OCI-M1 (cell line): ENCODE measurements at regions not wholly inside any gene's neighbourhood (a gene's known extent, or its start where the extent isn't known, plus 50 kb on each side); places are given as distances from the start of the nearest gene placed in this dataset.
"Not testable (repeated sequence)": the region's sequence is repeated elsewhere in the genome, so short reads cannot be mapped to it uniquely, and the experiment has no call there.

Source experiments
- DNase-seq: peaks from one replicate; lab custom pipeline; 2025; lab: John Stamatoyannopoulos, UW

DNA sequence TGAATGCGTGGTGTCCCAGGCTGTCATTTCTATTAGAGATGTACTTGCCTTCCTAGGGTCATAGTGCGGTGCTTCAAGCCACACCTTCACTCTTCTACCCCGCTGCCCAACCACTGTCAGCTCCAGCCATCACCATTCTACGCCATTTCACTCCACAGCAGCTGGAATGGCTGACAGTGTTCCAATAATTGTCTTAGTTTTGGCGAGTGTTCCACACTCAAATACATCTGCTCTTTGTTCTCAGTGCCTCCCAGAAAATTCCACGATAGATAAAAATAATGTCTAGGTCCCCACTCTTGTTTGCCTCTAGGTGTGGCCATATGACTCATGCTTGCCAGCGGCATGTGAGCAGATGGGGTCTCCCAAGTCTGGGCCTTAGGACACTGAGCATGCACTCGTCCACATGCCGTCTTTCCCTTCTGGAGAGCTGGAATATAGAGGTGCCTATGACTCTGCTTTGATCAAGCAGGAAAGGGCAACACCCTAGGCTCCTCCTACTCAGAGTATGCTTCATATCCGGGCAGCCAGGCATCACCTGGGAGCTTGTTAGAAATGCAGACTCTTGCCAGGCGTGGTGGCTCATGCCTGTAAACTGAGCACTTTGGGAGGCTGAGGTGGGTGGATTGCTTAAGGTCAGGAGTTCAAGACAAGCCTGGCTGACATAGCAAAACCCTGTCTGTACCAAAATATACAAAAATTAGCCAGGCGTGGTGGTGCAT is 163.0 kb downstream of the BRMS1L start:
- DNase-seq: no peak

DNA sequence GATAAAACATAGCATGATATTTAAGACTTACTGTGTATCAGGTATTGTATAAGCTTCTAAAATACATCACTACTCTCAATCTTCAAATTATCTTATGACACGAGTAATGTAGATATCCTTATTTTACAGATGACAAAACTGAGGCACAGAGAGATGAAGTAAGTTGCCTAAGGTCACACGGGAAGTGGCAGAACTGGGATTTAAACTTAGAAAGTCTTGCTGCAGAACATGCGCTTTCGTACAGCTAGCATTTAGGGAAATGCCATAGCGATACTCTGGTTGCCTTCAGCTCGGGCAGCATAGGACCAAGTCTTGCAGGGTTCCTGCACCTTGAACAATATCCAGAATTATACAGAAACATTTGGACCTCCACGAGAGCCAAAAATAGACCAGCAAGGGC is 162.4 kb downstream of the BRMS1L start:
- no peak for DNase-seq

- DNase-seq: no peak
Observed at GRCh38 chr14:35987731-35988130, 161.6 kb downstream of the BRMS1L start.

- peak; percentile 27 for DNase-seq
Observed at GRCh38 chr14:35986219-35986573, 160.1 kb downstream of the BRMS1L start.

DNA sequence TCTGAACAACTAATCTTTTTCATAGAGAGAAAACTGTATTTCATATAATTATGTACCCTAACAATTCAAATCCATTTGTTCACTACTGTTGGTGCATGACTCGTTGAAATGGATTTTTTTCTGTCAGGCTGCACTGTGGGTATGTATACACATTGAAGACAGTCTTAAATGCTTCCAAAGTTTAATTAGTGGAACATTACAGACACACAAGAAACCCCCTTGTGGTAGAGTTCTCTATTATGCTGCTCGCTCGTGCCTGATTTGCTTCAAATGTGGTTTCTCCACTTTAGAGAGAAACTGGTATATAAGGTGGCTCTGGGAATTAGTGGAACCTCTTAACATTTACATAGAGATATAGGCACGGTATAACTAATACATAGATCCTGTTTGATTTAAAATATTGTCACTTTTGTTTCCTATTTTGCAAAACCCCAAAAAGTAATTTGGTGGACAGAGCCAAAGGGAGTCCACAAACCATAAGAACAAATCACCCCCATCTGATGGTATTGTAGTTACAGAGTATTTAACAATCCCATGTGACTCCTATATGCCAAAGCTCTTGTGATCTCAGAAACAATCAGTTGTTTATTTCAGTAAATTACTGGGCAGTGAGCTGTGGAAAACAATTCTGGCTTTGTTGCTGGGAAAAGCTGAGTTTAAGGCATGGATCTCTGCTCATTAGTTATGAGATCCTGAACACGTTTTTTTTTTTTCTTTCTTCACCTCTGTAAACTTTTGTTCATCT is 159.5 kb downstream of the BRMS1L start:
- DNase-seq: no peak

DNA sequence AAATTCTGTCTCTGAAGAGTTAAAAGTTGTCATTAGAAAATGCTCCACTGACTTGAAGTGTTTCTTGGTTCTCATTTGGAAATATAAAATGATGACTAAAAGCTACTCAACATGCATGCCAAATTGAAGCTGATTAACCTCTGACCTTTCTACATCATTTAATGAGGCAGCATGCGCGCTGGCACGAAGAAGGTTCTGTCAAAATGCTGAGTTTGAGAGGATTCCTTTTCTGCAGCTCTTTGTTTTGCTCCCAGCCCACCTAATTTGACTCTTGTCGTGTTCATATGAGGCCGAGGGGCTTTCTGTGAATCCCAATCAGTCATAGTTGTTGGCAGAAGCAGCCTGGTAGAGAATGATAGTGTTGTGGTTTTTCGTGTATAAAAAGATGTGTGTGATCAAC is 153.4 kb downstream of the BRMS1L start:
- DNase-seq: peak; percentile 4

DNA sequence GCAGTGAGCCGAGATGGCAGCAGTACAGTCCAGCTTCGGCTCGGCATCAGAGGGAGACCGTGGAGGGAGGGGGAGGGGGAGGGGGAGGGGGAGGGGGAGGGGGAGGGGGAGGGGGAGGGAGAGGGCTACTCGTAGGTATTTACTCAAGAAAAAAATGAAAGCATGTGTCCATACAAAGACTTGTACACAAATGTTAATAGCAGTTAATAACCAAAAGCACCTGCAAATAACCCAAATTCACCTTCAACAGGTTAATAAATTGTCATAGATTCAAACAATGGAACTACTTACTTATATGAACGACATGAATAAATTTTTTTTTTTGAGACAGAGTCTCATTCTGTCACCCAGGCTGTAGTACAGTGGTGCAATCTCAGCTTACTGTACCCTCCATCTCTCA is 152.4 kb downstream of the BRMS1L start:
- no peak for DNase-seq

DNA sequence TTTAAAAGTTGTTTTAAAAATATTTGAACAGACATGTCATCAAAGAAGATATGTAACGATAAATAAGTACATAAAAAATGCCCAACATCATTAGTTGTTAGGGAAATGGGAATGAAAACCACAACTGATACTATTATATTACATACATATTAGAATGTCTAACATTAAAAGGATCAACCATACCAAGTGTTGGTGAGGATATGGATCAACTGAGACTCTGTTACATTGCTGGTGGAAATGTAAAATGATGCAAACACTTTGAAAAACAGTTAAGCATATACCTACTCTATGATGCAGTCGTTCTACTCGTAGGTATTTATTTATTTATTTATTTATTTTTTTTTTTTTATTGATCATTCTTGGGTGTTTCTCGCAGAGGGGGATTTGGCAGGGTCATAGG is 149.7 kb downstream of the BRMS1L start:
- no peak for DNase-seq

DNA sequence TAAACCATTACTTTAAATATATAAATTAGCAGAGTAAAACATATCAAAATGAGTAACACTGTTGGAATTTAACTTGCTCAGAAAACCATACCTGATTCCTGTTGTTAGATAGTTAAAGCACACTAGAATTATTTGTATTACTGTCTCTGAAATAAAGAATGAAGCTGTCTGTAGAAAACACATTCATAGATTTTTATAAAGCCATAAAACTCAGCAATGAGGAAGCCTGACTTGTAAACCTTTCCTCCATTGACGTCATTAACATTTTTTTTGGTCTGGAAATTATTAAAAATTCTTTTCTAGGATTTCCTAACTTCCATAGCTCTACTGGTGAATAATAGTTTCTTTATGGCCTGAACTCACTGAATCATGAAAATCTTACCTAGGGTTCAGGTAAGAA is 147.6 kb downstream of the BRMS1L start:
- no peak for DNase-seq

- DNase-seq: no peak
Observed at GRCh38 chr14:35971965-35972630, 146.0 kb downstream of the BRMS1L start.

DNA sequence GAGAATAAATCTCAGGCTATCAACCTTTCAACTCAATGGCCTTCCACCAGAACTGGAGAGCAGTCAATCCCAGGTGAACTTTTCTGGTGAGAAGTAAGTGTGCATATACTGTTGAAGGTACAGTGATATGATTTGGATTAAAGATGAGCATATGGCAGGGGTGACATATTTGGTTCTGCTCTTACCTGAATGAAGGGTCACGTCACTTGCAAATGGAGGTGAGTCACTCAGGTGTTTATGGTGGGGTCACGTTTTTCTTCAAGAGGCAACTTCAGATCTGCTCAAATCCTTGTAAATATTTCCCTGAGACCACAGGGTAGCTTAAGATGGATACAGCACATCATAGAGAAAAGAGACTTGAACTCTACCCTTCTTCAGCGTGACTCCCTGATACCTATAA is 143.2 kb downstream of the BRMS1L start:
- DNase-seq: no peak

- no peak for DNase-seq
Observed at GRCh38 chr14:35965400-35965799, 139.3 kb downstream of the BRMS1L start.

DNA sequence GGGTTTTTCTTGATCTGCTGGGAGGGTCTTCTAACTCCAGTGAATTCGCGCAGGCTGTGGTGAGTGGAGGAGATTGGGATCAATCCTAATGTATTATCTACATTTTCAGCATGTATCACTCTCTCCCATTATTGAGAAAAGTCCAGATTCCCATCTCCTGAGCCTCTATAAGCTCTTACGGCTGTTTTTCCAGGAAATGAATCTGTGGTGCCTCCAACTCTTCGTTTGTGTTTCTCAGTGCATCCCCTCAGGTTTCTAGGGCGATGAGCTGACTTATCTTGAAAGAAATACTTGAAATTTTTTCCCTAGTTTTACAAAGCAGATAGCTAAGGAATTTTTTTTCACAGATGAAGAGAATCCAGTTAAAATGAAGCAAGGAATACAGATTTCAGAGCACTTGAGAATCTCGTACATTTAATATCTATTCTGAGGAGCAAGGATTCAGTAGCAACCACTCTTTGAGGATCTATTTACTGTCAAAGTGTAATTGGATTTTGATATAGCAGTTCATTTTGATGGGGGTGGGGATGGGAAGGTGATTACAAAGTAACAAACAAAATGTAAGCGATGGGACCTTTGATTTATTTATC is 138.7 kb downstream of the BRMS1L start:
- DNase-seq: no peak

- peak; percentile 6 for DNase-seq
Observed at GRCh38 chr14:35963209-35963608, 137.1 kb downstream of the BRMS1L start.

GRCh38 chr14:35961697-35962274 is 135.6 kb downstream of the BRMS1L start:
- DNase-seq: no peak

DNA sequence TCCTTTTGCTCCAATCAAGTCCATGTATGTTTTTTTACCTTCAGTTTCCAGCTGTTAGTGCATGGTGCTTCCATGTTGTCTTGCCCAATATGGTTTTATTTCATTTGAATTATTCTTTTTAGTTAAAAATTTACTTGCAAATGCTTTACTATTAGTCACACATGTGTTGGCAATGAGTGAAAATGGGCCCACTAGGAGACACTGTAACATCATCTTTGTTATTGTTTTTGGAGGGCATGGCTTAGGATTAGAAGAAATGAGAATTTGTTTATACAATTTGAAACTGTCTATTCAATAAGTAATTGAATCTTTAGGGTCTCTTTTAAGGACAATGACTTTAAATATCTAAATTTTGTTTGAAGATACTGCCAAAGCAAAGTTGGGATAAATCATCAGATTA is 133.7 kb downstream of the BRMS1L start:
- DNase-seq: peak; percentile 8

DNA sequence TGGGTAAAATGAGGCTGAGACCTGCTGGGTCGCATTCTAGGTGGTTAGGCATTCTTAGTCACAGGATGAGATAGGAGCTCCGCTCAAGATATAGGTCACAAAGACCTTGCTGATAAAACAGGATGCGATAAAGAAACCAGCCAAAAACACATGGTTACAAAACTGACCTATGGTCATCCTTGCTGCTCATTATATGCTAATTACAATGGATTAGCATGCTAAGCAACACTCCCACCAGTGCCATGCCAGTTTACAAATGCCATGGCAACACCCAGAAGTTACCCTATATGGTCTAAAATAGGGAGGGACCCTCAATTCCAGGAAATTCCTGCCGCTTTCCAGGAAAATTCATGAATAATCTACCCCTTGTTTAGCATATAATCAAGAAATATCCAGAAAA is 132.4 kb downstream of the BRMS1L start:
- peak; percentile 3 for DNase-seq

GRCh38 chr14:35956376-35957085 is 130.4 kb downstream of the BRMS1L start:
- DNase-seq: no peak

- DNase-seq: no peak
Observed at GRCh38 chr14:35952584-35952983, 126.4 kb downstream of the BRMS1L start.

- DNase-seq: no peak
Observed at GRCh38 chr14:35949920-35950513, 123.9 kb downstream of the BRMS1L start.

DNA sequence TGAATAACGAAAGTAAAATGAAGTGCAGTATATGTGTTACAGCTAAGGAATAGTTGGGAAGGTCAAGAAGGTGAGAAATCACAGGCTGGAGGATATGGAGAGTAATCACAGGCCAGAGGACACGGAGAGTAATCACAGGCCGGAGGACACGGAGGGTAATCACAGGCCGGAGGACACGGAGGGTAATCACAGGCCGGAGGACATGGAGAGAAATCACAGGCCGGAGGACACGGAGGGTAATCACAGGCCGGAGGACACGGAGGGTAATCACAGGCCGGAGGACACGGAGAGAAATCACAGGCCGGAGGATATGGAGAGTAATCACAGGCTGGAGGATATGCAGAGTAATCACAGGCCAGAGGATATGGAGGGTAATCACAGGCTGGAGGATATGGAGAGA is 121.8 kb downstream of the BRMS1L start:
- not testable (repeated sequence) for DNase-seq
